ENCODE measurements at regions not wholly inside any gene's neighbourhood (a gene's known extent, or its start where the extent isn't known, plus 50 kb on each side); places are given as distances from the start of the nearest gene placed in this dataset.

DNA sequence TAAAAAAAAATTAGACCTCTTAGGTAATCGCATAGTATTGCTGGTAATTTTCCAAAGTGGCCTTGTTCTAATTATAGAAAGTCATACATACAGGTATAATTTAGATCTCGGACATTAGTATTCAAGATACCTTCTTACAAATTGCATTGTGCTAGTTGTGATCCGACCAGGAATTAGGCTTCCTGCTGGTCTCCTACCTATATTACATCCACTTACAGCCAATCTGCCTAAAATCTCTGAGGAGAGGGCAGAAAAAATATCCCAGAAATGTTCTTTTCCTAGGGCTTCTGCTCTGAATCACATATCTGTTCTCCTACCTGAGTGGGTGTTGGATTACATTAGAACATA lies 314.7 kb upstream of the GULP1 start:
- DNase-seq = no peak
- Histone ChIP-seq H3K4me1 (no peaks in the 10 kb centered on the region), H3K36me3 (no peaks in the 10 kb centered on the region), H3K9me3 (no peaks in the 10 kb centered on the region), H3K27ac (no peak overlapping the region), H3K4me3 (no peak overlapping the region), H3K27me3 (no peaks in the 10 kb centered on the region)
- intact Hi-C loops (cut with DNase I; ENCODE audit: low total_unique reads) (no loop called here), in situ Hi-C loops (cut with MboI; ENCODE audit: low pct_ligation_motif_present in 1 of 4, low pct_unique_long_range_greater_than_20kb in 1 of 4, low sequenced_read_pairs in 3 of 4) (no loop called here)
- TF ChIP-seq POLR2AphosphoS5 (IDR thresholded peaks at IDR 0.05) (no peak), EP300 (IDR thresholded peaks at IDR 0.05; ENCODE audit: low read depth) (no peak), POLR2A (IDR thresholded peaks at IDR 0.05) (no peak)
- TF ChIP-seq, protein P1, sequence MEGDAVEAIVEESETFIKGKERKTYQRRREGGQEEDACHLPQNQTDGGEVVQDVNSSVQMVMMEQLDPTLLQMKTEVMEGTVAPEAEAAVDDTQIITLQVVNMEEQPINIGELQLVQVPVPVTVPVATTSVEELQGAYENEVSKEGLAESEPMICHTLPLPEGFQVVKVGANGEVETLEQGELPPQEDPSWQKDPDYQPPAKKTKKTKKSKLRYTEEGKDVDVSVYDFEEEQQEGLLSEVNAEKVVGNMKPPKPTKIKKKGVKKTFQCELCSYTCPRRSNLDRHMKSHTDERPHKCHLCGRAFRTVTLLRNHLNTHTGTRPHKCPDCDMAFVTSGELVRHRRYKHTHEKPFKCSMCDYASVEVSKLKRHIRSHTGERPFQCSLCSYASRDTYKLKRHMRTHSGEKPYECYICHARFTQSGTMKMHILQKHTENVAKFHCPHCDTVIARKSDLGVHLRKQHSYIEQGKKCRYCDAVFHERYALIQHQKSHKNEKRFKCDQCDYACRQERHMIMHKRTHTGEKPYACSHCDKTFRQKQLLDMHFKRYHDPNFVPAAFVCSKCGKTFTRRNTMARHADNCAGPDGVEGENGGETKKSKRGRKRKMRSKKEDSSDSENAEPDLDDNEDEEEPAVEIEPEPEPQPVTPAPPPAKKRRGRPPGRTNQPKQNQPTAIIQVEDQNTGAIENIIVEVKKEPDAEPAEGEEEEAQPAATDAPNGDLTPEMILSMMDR (IDR thresholded peaks at IDR 0.05) = no peak
- 76 to 100% methylated on average over 3 of the region's 3 CpGs for WGBS, 2 donors (ENCODE audit: low coverage in 1 of 2)

DNA sequence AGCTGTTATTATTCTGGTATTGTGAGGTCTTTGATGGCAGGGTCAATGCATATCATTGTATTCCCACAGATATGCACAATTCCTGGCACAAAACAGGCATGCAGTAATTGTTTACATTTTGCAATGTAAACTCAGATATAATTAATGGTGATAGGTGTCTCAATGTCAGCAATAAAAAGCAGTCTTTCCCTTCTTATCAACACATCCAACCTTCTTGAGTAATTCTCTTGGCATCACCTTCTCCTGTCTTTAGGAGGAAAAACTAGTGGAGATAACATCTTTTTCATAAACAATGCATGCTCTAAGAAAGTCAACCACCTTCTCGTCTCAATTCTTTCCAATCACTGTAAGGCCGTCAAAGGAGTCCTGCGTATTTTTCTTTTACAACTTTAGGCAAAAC lies 313.3 kb upstream of the GULP1 start:
- intact Hi-C loops (cut with DNase I; ENCODE audit: low total_unique reads) = no loop called here
- DNase-seq = no peak
- Histone ChIP-seq H3K36me3 (no peaks in the 10 kb centered on the region), H3K4me3 (no peak overlapping the region), H3K27ac (no peak overlapping the region), H3K4me1 (no peaks in the 10 kb centered on the region), H3K27me3 (no peaks in the 10 kb centered on the region), H3K9me3 (no peaks in the 10 kb centered on the region)
- in situ Hi-C loops (cut with MboI; ENCODE audit: low pct_ligation_motif_present in 1 of 4, low pct_unique_long_range_greater_than_20kb in 1 of 4, low sequenced_read_pairs in 3 of 4) = no loop called here
- 88 to 94% methylated on average over 3 of the region's 3 CpGs for WGBS, 2 donors (ENCODE audit: low coverage in 1 of 2)
- no peak for TF ChIP-seq EP300 (IDR thresholded peaks at IDR 0.05; ENCODE audit: low read depth)
- TF ChIP-seq, protein P1 (IDR thresholded peaks at IDR 0.05) = no peak
- no peak for TF ChIP-seq POLR2A (IDR thresholded peaks at IDR 0.05)
- no peak for TF ChIP-seq POLR2AphosphoS5 (IDR thresholded peaks at IDR 0.05)

DNA sequence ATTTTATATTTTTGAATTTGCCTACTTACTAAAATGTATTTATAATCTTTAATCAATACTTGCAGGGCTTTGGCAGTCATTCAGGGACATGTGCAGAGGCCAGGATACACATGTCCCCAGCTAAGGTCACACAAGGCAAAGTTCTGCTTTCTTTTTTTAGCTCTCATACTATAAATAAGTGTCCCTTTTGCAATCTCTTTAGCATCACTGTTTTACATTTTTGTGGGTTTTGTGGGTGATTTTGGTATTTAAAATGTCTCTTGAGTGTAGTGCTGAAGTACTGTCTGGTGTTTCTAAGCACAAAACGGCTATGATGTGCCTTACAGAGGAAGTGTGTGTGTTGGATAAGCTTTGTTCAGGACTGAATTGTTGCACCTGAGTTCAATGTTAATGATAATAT lies 309.0 kb upstream of the GULP1 start:
- Histone ChIP-seq H3K4me3 (no peak overlapping the region), H3K9me3 (no peaks in the 10 kb centered on the region), H3K36me3 (no peaks in the 10 kb centered on the region), H3K4me1 (no peaks in the 10 kb centered on the region), H3K27me3 (no peaks in the 10 kb centered on the region), H3K27ac (no peak overlapping the region)
- TF ChIP-seq POLR2A (IDR thresholded peaks at IDR 0.05) (no peak), EP300 (IDR thresholded peaks at IDR 0.05; ENCODE audit: low read depth) (no peak), POLR2AphosphoS5 (IDR thresholded peaks at IDR 0.05) (no peak)
- TF ChIP-seq, protein P1 (IDR thresholded peaks at IDR 0.05) = no peak
- in situ Hi-C loops (cut with MboI; ENCODE audit: low pct_ligation_motif_present in 1 of 4, low pct_unique_long_range_greater_than_20kb in 1 of 4, low sequenced_read_pairs in 3 of 4) = no loop called here
- 38 to 50% methylated on average over 1 of the region's 1 CpG for WGBS, 2 donors (ENCODE audit: low coverage in 1 of 2)
- no peak for DNase-seq
- intact Hi-C loops (cut with DNase I; ENCODE audit: low total_unique reads) = no loop called here

DNA sequence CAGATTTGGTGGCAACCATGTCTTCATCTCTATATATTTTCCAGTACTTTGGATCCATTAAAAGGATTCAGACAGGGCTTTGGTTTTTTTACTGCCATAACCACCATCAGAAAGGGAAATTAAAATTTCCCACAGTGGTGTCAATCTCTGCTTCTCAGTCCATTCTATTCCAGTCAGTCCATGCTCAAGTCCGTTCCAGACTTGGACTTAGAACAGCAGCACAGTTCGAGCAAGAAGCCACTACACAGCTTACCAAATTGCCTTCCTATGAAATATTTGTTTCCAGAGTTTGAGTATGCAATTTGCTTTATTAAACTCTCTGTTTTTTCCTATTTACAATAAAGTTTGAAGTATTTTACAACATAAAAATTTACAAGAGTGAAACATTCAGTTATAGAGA lies 306.5 kb upstream of the GULP1 start:
- in situ Hi-C loops (cut with MboI; ENCODE audit: low pct_ligation_motif_present in 1 of 4, low pct_unique_long_range_greater_than_20kb in 1 of 4, low sequenced_read_pairs in 3 of 4) = no loop called here
- H3K27ac ChIP-seq = no peak overlapping the region
- WGBS, 2 donors (ENCODE audit: low coverage in 1 of 2) = 63 to 73% methylated on average over 2 of the region's 2 CpGs

More for the DNA sequence above, 306.5 kb upstream of the GULP1 start:
- Histone ChIP-seq H3K9me3 (no peaks in the 10 kb centered on the region), H3K4me3 (no peak overlapping the region), H3K36me3 (no peaks in the 10 kb centered on the region), H3K4me1 (no peaks in the 10 kb centered on the region), H3K27me3 (no peaks in the 10 kb centered on the region)
- no peak for DNase-seq
- TF ChIP-seq, protein P1 (IDR thresholded peaks at IDR 0.05) = no peak
- TF ChIP-seq POLR2A (IDR thresholded peaks at IDR 0.05) (no peak), POLR2AphosphoS5 (IDR thresholded peaks at IDR 0.05) (no peak), EP300 (IDR thresholded peaks at IDR 0.05; ENCODE audit: low read depth) (no peak)
- intact Hi-C loops (cut with DNase I; ENCODE audit: low total_unique reads) = no loop called here
